ENCODE measurements at regions not wholly inside any gene's neighbourhood (a gene's known extent, or its start where the extent isn't known, plus 50 kb on each side); places are given as distances from the start of the nearest gene placed in this dataset.

- H2AFZ ChIP-seq (ENCODE audit: low read length): no peak overlapping the region
- H3K79me2 ChIP-seq (ENCODE audit: insufficient read depth, low read length): no peaks in the 10 kb centered on the region
- TF ChIP-seq CTCF (IDR thresholded peaks at IDR 0.05; ENCODE audit: extremely low read depth, low read depth, low read length): no peak
- H3K27ac ChIP-seq (ENCODE audit: low read depth, low read length): no peak overlapping the region
- H3K9me3 ChIP-seq (ENCODE audit: low read depth, low read length): no peaks in the 10 kb centered on the region
- no peaks in the 10 kb centered on the region for H4K20me1 ChIP-seq (ENCODE audit: insufficient read depth, low read length)
- no peak overlapping the region for H3K4me3 ChIP-seq (ENCODE audit: insufficient read depth, low read length)
- DNase-seq (ENCODE audit: insufficient read length, low spot score, missing footprints): no peak
- no peaks in the 10 kb centered on the region for H3K27me3 ChIP-seq (ENCODE audit: insufficient read depth, low read length)
- no peaks in the 10 kb centered on the region for H3K4me1 ChIP-seq (ENCODE audit: insufficient read depth, low read length)
- H3K36me3 ChIP-seq (ENCODE audit: insufficient read depth, low read length): no peaks in the 10 kb centered on the region
- H3K4me2 ChIP-seq (ENCODE audit: insufficient read depth, low read length): no peak overlapping the region
These were observed 565.2 kb downstream of the CDK5RAP2 start for GRCh38 chr9:120014796-120015195.

DNA sequence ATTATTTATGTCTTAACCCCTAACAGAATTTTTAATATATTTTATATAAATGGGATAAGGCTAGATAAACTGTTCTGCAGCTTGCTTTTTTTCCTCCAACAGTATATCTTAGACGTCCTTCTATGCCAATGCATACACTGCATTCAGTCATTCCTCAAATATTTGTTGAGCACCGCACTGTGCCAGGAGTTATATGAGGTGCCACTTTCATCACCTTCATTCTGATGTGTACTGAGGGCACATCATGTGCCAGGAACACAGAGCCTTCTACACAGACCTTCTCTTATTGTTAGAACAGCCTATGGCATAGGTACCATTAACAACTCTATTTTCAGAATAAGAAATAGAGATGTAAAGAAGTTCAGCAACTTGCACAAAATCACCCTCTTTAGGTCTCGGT is 570.1 kb downstream of the CDK5RAP2 start:
- Histone ChIP-seq H3K4me3 (ENCODE audit: insufficient read depth, low read length) (no peak overlapping the region), H3K4me2 (ENCODE audit: insufficient read depth, low read length) (no peak overlapping the region), H2AFZ (ENCODE audit: low read length) (no peak overlapping the region), H4K20me1 (ENCODE audit: insufficient read depth, low read length) (no peaks in the 10 kb centered on the region), H3K27ac (ENCODE audit: low read depth, low read length) (no peak overlapping the region), H3K79me2 (ENCODE audit: insufficient read depth, low read length) (no peaks in the 10 kb centered on the region), H3K9me3 (ENCODE audit: low read depth, low read length) (no peaks in the 10 kb centered on the region), H3K27me3 (ENCODE audit: insufficient read depth, low read length) (no peaks in the 10 kb centered on the region), H3K36me3 (ENCODE audit: insufficient read depth, low read length) (no peaks in the 10 kb centered on the region), H3K4me1 (ENCODE audit: insufficient read depth, low read length) (no peaks in the 10 kb centered on the region)
- no peak for TF ChIP-seq CTCF (IDR thresholded peaks at IDR 0.05; ENCODE audit: extremely low read depth, low read depth, low read length)
- no peak for DNase-seq (ENCODE audit: insufficient read length, low spot score, missing footprints)

GRCh38 chr9:120001536-120001935 is 578.4 kb downstream of the CDK5RAP2 start:
- H3K27me3 ChIP-seq (ENCODE audit: insufficient read depth, low read length): no peaks in the 10 kb centered on the region
- no peak overlapping the region for H3K4me2 ChIP-seq (ENCODE audit: insufficient read depth, low read length)
- H3K9me3 ChIP-seq (ENCODE audit: low read depth, low read length): no peaks in the 10 kb centered on the region
- no peak for DNase-seq (ENCODE audit: insufficient read length, low spot score, missing footprints)
- no peak for TF ChIP-seq CTCF (IDR thresholded peaks at IDR 0.05; ENCODE audit: extremely low read depth, low read depth, low read length)
- no peaks in the 10 kb centered on the region for H3K79me2 ChIP-seq (ENCODE audit: insufficient read depth, low read length)
- H3K27ac ChIP-seq (ENCODE audit: low read depth, low read length): no peak overlapping the region
- H3K4me1 ChIP-seq (ENCODE audit: insufficient read depth, low read length): peaks cover 5% of the 10 kb centered on the region
- H3K36me3 ChIP-seq (ENCODE audit: insufficient read depth, low read length): no peaks in the 10 kb centered on the region
- H3K4me3 ChIP-seq (ENCODE audit: insufficient read depth, low read length): no peak overlapping the region
- no peaks in the 10 kb centered on the region for H4K20me1 ChIP-seq (ENCODE audit: insufficient read depth, low read length)
- H2AFZ ChIP-seq (ENCODE audit: low read length): no peak overlapping the region

DNA sequence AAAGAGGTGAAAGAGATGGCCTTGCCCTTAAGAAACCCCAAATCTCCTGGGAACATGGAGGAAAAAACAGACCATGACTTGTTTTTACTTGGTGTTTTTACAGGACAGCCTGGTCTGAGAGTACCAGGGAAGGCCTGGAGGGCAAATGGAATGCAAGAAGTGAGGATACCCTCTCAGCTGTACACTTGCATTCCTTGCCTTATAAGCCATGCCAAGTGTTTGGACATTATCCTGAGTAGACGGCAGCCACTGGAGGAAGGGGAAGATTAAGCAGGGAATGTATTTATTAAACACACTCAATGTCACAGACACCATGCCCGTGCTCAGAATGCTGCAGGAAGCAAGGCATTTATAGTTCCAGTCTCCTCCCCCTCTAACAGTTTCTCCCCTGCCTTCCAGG is 581.4 kb downstream of the CDK5RAP2 start:
- no peak for TF ChIP-seq CTCF (IDR thresholded peaks at IDR 0.05; ENCODE audit: extremely low read depth, low read depth, low read length)
- no peak overlapping the region for H2AFZ ChIP-seq (ENCODE audit: low read length)
- H3K4me2 ChIP-seq (ENCODE audit: insufficient read depth, low read length): no peak overlapping the region
- no peaks in the 10 kb centered on the region for H3K9me3 ChIP-seq (ENCODE audit: low read depth, low read length)
- no peak overlapping the region for H3K27ac ChIP-seq (ENCODE audit: low read depth, low read length)
- no peaks in the 10 kb centered on the region for H3K27me3 ChIP-seq (ENCODE audit: insufficient read depth, low read length)
- no peak for DNase-seq (ENCODE audit: insufficient read length, low spot score, missing footprints)
- H3K4me3 ChIP-seq (ENCODE audit: insufficient read depth, low read length): no peak overlapping the region
- H3K79me2 ChIP-seq (ENCODE audit: insufficient read depth, low read length): no peaks in the 10 kb centered on the region
- H3K4me1 ChIP-seq (ENCODE audit: insufficient read depth, low read length): peaks cover 5% of the 10 kb centered on the region
- no peaks in the 10 kb centered on the region for H4K20me1 ChIP-seq (ENCODE audit: insufficient read depth, low read length)
- H3K36me3 ChIP-seq (ENCODE audit: insufficient read depth, low read length): no peaks in the 10 kb centered on the region

Data from osteoblast (primary cell).